HCT116 (cell line): ENCODE measurements at regions not wholly inside any gene's neighbourhood (a gene's known extent, or its start where the extent isn't known, plus 50 kb on each side); places are given as distances from the start of the nearest gene placed in this dataset.

Source experiments
- ATAC-seq: fragments of 200-7000 bp; cut with Tn5 transposase; 2 replicates; pipeline ENCODE4 v1.9.1; 2020; ENCODE audit warnings: mild to moderate bottlenecking, moderate library complexity
- BruUV-seq: library from RNA; stranded (reverse); fragments of 400-500 nt; replicated peaks from 2 replicates; lab custom pipeline; 2021; lab: Mats Ljungman, UMichigan
- CTCF ChIA-PET: fragments of 300-600 bp; sonication (Branson Sonifier 250); formaldehyde crosslinking; loops from one replicate; lab custom pipeline; 2021; ENCODE audit warnings: antibody characterized with exemption; lab: Charles Lee
- POLR2A ChIA-PET: fragments of 300-600, 350-600 bp; sonication (Branson Sonifier 250); formaldehyde crosslinking; loops from one replicate; lab custom pipeline; 2021; ENCODE audit warnings: antibody characterized with exemption; lab: Charles Lee
- RAD21 ChIA-PET, 2 experiments: fragments of 300-600 bp; sonication (Branson Sonifier 250); formaldehyde crosslinking; loops; one replicate each; lab custom pipeline; 2023; ENCODE audit warnings: low total read pairs in 2 of 2; ENCODE audit not compliant: uncharacterized antibody in 2 of 2, unreplicated experiment in 2 of 2, low non-redundant PET in 1 of 2; lab: Charles Lee
- DNase-seq: peaks from one replicate; pipeline ENCODE4 v3.0.0-alpha.2; 2010; ENCODE audit warnings: low read depth, low spot score
- H2AFZ ChIP-seq: fragments of 200-600 bp; shearing (Covaris generic), sonication (generic); 2 replicates; pipeline ENCODE4 v1.6.1; 2017; ENCODE audit warnings: low read depth, mixed run types, mixed read lengths, antibody characterized with exemption, low read length; ENCODE audit not compliant: poor library complexity, severe bottlenecking
- H3K27ac ChIP-seq: 2 replicates; pipeline ENCODE4 v1.5.1; 2012; ENCODE audit warnings: low read depth, low read length
- H3K27me3 ChIP-seq: fragments of 200-600 bp; sonication (generic); 2 replicates; pipeline ENCODE4 v1.6.1; 2016; ENCODE audit warnings: mixed run types, low read length, mixed read lengths; ENCODE audit not compliant: insufficient read depth
- H3K36me3 ChIP-seq, 2 experiments: fragments of 200-500 bp in 1 of 2; fragments of 200-600 bp in 1 of 2; sonication (Bioruptor generic) in 1 of 2; sonication (generic) in 1 of 2; 2 replicates each; pipeline versions ENCODE4 v1.5.1 to v1.6.1; 2014 to 2016; ENCODE audit warnings: low read length in 2 of 2, inconsistent platforms in 1 of 2, mixed read lengths in 1 of 2, mixed run types in 1 of 2; ENCODE audit not compliant: insufficient read depth in 2 of 2, control insufficient read depth in 1 of 2
- H3K4me1 ChIP-seq, 2 experiments: fragments of 200-600 bp in 1 of 2; sonication (generic) in 1 of 2; 2 replicates each; pipeline versions ENCODE4 v1.5.1 to v1.6.1; 2012 to 2017; ENCODE audit warnings: low read length in 2 of 2, inconsistent platforms in 1 of 2, mild to moderate bottlenecking in 1 of 2, mixed read lengths in 1 of 2, mixed run types in 1 of 2, moderate library complexity in 1 of 2; ENCODE audit not compliant: insufficient read depth in 2 of 2, control insufficient read depth in 1 of 2
- H3K4me2 ChIP-seq: fragments of 200-600 bp; sonication (generic); 2 replicates; pipeline ENCODE4 v1.6.1; 2017; ENCODE audit warnings: mixed run types, low read length, mixed read lengths
- H3K4me3 ChIP-seq, 2 experiments: fragments of 200-600 bp in 1 of 2; sonication (generic) in 1 of 2; replicated peaks in 1 of 2; 2 replicates each; pipeline ENCODE4 v1.5.1; 2011 to 2016; ENCODE audit warnings: low read length in 2 of 2, control low read depth in 1 of 2, low read depth in 1 of 2, mild to moderate bottlenecking in 1 of 2, mixed read lengths in 1 of 2, mixed run types in 1 of 2
- H3K79me2 ChIP-seq: fragments of 200-600 bp; sonication (generic); 2 replicates; pipeline ENCODE4 v1.6.1; 2017; ENCODE audit warnings: mild to moderate bottlenecking, mixed run types, low read length, moderate library complexity, mixed read lengths; ENCODE audit not compliant: insufficient read depth
- H3K9ac ChIP-seq: fragments of 200-600 bp; sonication (generic); 2 replicates; pipeline ENCODE4 v1.6.1; 2016; ENCODE audit warnings: low read length, mixed read lengths
- H3K9me2 ChIP-seq: fragments of 200-600 bp; sonication (generic), shearing (Covaris generic); 2 replicates; pipeline ENCODE4 v1.6.1; 2017; ENCODE audit warnings: mixed run types, mild to moderate bottlenecking, moderate library complexity; ENCODE audit not compliant: insufficient read depth
- H3K9me3 ChIP-seq, 2 experiments: fragments of 200-500 bp in 1 of 2; fragments of 200-600 bp in 1 of 2; sonication (Bioruptor generic) in 1 of 2; sonication (generic) in 1 of 2; 2 replicates each; pipeline ENCODE4 v1.6.1; 2014 to 2017; ENCODE audit warnings: low read length in 2 of 2, mixed read lengths in 2 of 2, inconsistent platforms in 1 of 2, low read depth in 1 of 2, mild to moderate bottlenecking in 1 of 2, mixed run types in 1 of 2, moderate library complexity in 1 of 2; ENCODE audit not compliant: control insufficient read depth in 1 of 2, insufficient read depth in 1 of 2
- H4K20me1 ChIP-seq: fragments of 200-600 bp; sonication (generic), shearing (Covaris generic); 2 replicates; pipeline ENCODE4 v1.6.1; 2017; ENCODE audit warnings: mixed run types, mild to moderate bottlenecking, moderate library complexity; ENCODE audit not compliant: insufficient read depth
- CBX3 ChIP-seq: IDR thresholded peaks from 2 replicates; pipeline ENCODE4 v1.6.1; 2012; ENCODE audit warnings: low read depth
- EGR1 ChIP-seq: IDR thresholded peaks from 2 replicates; pipeline ENCODE4 v1.6.1; 2012; ENCODE audit warnings: low read depth
- ELF1 ChIP-seq: IDR thresholded peaks from 2 replicates; pipeline ENCODE4 v1.6.1; 2012; ENCODE audit warnings: low read depth, borderline replicate concordance
- EZH2 ChIP-seq: fragments of 200-600 bp; sonication (generic); IDR thresholded peaks from 2 replicates; pipeline ENCODE4 v1.6.1; 2017; ENCODE audit warnings: antibody characterized with exemption, mixed run types
- EZH2phosphoT487 ChIP-seq: fragments of 200-600 bp; IDR thresholded peaks from 2 replicates; pipeline ENCODE4 v1.6.1; 2018; ENCODE audit warnings: antibody characterized with exemption, borderline replicate concordance
- FOSL1 ChIP-seq: IDR thresholded peaks from 2 replicates; pipeline ENCODE4 v1.6.1; 2012; ENCODE audit warnings: low read depth
- JUND ChIP-seq: IDR thresholded peaks from 2 replicates; pipeline ENCODE4 v1.6.1; 2012
- MAX ChIP-seq: IDR thresholded peaks from 2 replicates; pipeline ENCODE4 v1.6.1; 2012
- TCF7L2 ChIP-seq: IDR thresholded peaks from 2 replicates; pipeline ENCODE4 v1.7.0; 2011; ENCODE audit warnings: borderline replicate concordance, inconsistent platforms; ENCODE audit not compliant: insufficient read depth, insufficient read length; ENCODE audit errors: extremely low read depth
- YY1 ChIP-seq: IDR thresholded peaks from 2 replicates; pipeline ENCODE4 v1.6.1; 2011; ENCODE audit warnings: low read length, low read depth, moderate library complexity, mild to moderate bottlenecking; ENCODE audit not compliant: insufficient replicate concordance; ENCODE audit errors: extremely low read depth
- ZBTB33 ChIP-seq: IDR thresholded peaks from 2 replicates; pipeline ENCODE4 v1.6.1; 2011; ENCODE audit warnings: mild to moderate bottlenecking, low read length, moderate library complexity; ENCODE audit not compliant: insufficient replicate concordance; ENCODE audit errors: extremely low read depth
- ZFX ChIP-seq: fragments of 450-650 bp; IDR thresholded peaks from 2 replicates; pipeline ENCODE4 v1.6.1; 2017
- intact Hi-C: fragments of 100-400 bp; cut with micrococcal nuclease; formaldehyde crosslinking; loops from 2 replicates; pipeline ENCODE4 v1.10.0; 2022
- TF ChIP-seq, protein P1 (sequence below), 3 experiments: fragments of 200-600 bp in 1 of 3; sonication (generic) in 1 of 3; IDR thresholded peaks in 2 of 3; conservative IDR thresholded peaks in 1 of 3; 2 replicates each; pipeline ENCODE4 v1.5.1; 2012 to 2017; ENCODE audit warnings: low read depth in 2 of 3, low read length in 2 of 3, antibody characterized with exemption in 1 of 3, borderline replicate concordance in 1 of 3, control low read depth in 1 of 3, mild to moderate bottlenecking in 1 of 3, mixed read lengths in 1 of 3, mixed run types in 1 of 3, moderate library complexity in 1 of 3; ENCODE audit not compliant: insufficient read depth in 1 of 3
- TF ChIP-seq, protein P2 (sequence below): IDR thresholded peaks from 2 replicates; pipeline ENCODE4 v1.6.1; 2012

DNA sequence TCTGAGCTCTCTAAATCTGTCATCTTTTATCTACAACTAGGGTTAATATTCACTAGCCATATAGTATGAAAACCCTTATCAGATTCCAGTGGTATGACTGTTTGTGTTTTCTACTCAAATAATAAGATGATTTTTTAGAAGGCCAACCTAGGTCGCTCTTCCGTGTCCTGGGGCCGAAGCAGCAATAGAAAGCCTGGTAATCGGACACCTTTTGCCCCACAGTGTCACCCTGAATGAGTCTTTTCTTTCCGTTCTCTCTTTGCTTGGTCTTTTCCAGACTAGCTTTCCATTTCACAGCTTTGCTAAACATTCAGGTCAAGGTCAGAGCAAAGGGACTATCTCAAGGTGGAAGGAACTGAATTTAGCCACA lies 243.3 kb upstream of the ANKRD55 start:
- no peaks in the 10 kb centered on the region for H3K9me3 ChIP-seq
- H3K9ac ChIP-seq: no peak overlapping the region
- H2AFZ ChIP-seq: no peak overlapping the region
- H4K20me1 ChIP-seq: no peaks in the 10 kb centered on the region
- no peaks in the 10 kb centered on the region; a peak in 1 of 4 replicates for H3K36me3 ChIP-seq
- H3K9me2 ChIP-seq: no peaks in the 10 kb centered on the region
- H3K27me3 ChIP-seq: no peaks in the 10 kb centered on the region
- H3K4me2 ChIP-seq: no peak overlapping the region
- ATAC-seq (no peak), DNase-seq (no peak)
- H3K79me2 ChIP-seq: no peaks in the 10 kb centered on the region
- no TSS peak for BruUV-seq
- ChIA-PET RAD21 (interaction anchor here in 1 of 2 experiments (0.5 kb wide), 1 partner anchor 208 kb away, joined by 5 read pairs; no protein-coding TSS in a partner anchor), CTCF (interaction anchor here (1.4 kb wide), 1 partner anchor 206 kb away, joined by 4 read pairs; no protein-coding TSS in a partner anchor), POLR2A (no interaction called here)
- intact Hi-C loops: no loop called here
- TF ChIP-seq, protein P1, sequence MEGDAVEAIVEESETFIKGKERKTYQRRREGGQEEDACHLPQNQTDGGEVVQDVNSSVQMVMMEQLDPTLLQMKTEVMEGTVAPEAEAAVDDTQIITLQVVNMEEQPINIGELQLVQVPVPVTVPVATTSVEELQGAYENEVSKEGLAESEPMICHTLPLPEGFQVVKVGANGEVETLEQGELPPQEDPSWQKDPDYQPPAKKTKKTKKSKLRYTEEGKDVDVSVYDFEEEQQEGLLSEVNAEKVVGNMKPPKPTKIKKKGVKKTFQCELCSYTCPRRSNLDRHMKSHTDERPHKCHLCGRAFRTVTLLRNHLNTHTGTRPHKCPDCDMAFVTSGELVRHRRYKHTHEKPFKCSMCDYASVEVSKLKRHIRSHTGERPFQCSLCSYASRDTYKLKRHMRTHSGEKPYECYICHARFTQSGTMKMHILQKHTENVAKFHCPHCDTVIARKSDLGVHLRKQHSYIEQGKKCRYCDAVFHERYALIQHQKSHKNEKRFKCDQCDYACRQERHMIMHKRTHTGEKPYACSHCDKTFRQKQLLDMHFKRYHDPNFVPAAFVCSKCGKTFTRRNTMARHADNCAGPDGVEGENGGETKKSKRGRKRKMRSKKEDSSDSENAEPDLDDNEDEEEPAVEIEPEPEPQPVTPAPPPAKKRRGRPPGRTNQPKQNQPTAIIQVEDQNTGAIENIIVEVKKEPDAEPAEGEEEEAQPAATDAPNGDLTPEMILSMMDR (IDR thresholded peaks at IDR 0.05 in 2 of 3, conservative IDR thresholded peaks at IDR 0.05 in 1 of 3; ENCODE audit: borderline replicate concordance in 1 of 3, insufficient read depth in 1 of 3, low read depth in 2 of 3, low read length in 2 of 3): no peak
- no peak for TF ChIP-seq EGR1
- H3K4me3 ChIP-seq: no peak overlapping the region
- H3K27ac ChIP-seq: no peak overlapping the region
- no peaks in the 10 kb centered on the region for H3K4me1 ChIP-seq

DNA sequence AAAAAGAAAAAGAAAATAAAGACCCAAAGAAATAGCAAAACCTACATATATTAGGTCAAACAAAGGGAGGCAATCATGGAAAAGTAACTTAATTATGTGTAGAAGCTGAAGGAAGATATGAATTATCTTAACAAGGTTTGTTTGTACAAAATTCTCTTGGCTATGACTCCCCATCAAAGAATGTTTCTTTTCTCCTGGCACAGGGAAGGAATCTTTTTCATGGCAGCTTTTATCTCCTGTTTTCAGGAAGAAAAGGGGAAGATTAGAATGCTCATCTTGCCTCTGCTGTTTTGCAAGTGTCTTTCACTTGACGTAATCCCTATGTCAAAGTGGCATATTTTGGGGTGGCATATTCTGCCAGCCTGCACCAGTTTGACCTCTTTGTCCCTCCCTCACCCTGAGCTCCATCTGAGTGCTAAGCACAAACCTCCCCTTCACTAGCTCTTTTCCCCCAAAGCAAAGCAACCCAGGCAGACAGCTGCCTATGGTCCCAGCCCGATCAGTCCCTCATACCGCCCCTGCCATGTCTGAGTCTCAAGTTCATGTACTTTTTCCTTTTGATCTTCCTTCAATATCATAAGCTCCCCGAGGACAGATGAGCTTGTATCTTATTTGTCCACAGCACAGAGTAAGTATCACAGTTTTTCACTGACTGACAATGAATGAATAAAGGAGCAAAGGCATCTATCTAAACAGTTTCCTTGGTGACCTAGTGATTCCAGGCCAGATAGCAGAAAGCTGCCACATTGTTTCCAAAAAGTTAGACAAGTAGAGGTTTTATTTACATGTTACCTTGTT lies 242.8 kb upstream of the ANKRD55 start:
- Histone ChIP-seq H3K27ac (no peak overlapping the region), H3K27me3 (no peaks in the 10 kb centered on the region), H3K4me2 (no peak overlapping the region), H3K9ac (no peak overlapping the region), H3K4me1 (no peaks in the 10 kb centered on the region), H4K20me1 (no peaks in the 10 kb centered on the region), H3K9me3 (no peaks in the 10 kb centered on the region), H2AFZ (no peak overlapping the region), H3K36me3 (no peaks in the 10 kb centered on the region; a peak in 1 of 4 replicates), H3K4me3 (no peak overlapping the region), H3K79me2 (no peaks in the 10 kb centered on the region), H3K9me2 (no peaks in the 10 kb centered on the region)
- no peak for DNase-seq
- ChIA-PET CTCF (no interaction called here), POLR2A (no interaction called here), RAD21 (no interaction called here)
- no TSS peak for BruUV-seq
- intact Hi-C loops: no loop called here
- no peak for ATAC-seq
- TF ChIP-seq MAX (no peak), ZFX (no peak), EZH2phosphoT487 (no peak), FOSL1 (no peak), TCF7L2 (no peak), EZH2 (no peak), CBX3 (no peak), EGR1 (no peak), YY1 (no peak), JUND (no peak), ZBTB33 (no peak), ELF1 (no peak)
- TF ChIP-seq, protein P2, sequence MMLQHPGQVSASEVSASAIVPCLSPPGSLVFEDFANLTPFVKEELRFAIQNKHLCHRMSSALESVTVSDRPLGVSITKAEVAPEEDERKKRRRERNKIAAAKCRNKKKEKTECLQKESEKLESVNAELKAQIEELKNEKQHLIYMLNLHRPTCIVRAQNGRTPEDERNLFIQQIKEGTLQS: no peak
